ENCODE measurements at regions not wholly inside any gene's neighbourhood (a gene's known extent, or its start where the extent isn't known, plus 50 kb on each side); places are given as distances from the start of the nearest gene placed in this dataset.

GRCh38 chrX:112968351-112969133 lies 127.9 kb upstream of the AMOT start:
- POLR2A ChIA-PET (ENCODE audit: low non-redundant PET) = no interaction called here
- H3K27ac ChIP-seq = no peak overlapping the region
- TF ChIP-seq CTCF (conservative IDR thresholded peaks at IDR 0.05; ENCODE audit: low read depth) = no peak
- no peak for DNase-seq (ENCODE audit: low spot score)
- CTCF ChIA-PET = no interaction called here

- CTCF ChIA-PET = no interaction called here
- DNase-seq (ENCODE audit: low spot score) = no peak
- no peak overlapping the region for H3K27ac ChIP-seq
- no peak for TF ChIP-seq CTCF (conservative IDR thresholded peaks at IDR 0.05; ENCODE audit: low read depth)
- POLR2A ChIA-PET (ENCODE audit: low non-redundant PET) = no interaction called here
Measured at GRCh38 chrX:112967903-112968302, 127.3 kb upstream of the AMOT start.

GRCh38 chrX:112967341-112967740 lies 126.7 kb upstream of the AMOT start:
- ChIA-PET CTCF (no interaction called here), POLR2A (ENCODE audit: low non-redundant PET) (no interaction called here)
- no peak overlapping the region for H3K27ac ChIP-seq
- DNase-seq (ENCODE audit: low spot score) = no peak
- no peak for TF ChIP-seq CTCF (conservative IDR thresholded peaks at IDR 0.05; ENCODE audit: low read depth)

- POLR2A ChIA-PET (ENCODE audit: low non-redundant PET) = no interaction called here
- DNase-seq (ENCODE audit: low spot score) = no peak
- H3K27ac ChIP-seq = no peak overlapping the region
- CTCF ChIA-PET = no interaction called here
- TF ChIP-seq CTCF (conservative IDR thresholded peaks at IDR 0.05; ENCODE audit: low read depth) = no peak
Measured at GRCh38 chrX:112961981-112962380, 121.3 kb upstream of the AMOT start.

- no peak for DNase-seq (ENCODE audit: low spot score)
- H3K27ac ChIP-seq = no peak overlapping the region
- POLR2A ChIA-PET (ENCODE audit: low non-redundant PET) = no interaction called here
- CTCF ChIA-PET = no interaction called here
- no peak for TF ChIP-seq CTCF (conservative IDR thresholded peaks at IDR 0.05; ENCODE audit: low read depth)
Measured at GRCh38 chrX:112947981-112948615, 107.5 kb upstream of the AMOT start.

- TF ChIP-seq CTCF (conservative IDR thresholded peaks at IDR 0.05; ENCODE audit: low read depth) = no peak
- ChIA-PET POLR2A (ENCODE audit: low non-redundant PET) (no interaction called here), CTCF (interaction anchor here (0.7 kb wide), 1 partner anchor 841 kb away, joined by 3 read pairs; no protein-coding TSS in a partner anchor)
- no peak overlapping the region for H3K27ac ChIP-seq
- DNase-seq (ENCODE audit: low spot score) = no peak
Measured at GRCh38 chrX:112946227-112946626, 105.6 kb upstream of the AMOT start.
